GM10248 (cell line): ENCODE measurements at regions not wholly inside any gene's neighbourhood (a gene's known extent, or its start where the extent isn't known, plus 50 kb on each side); places are given as distances from the start of the nearest gene placed in this dataset.

ENCODE experiments used
- CTCF ChIA-PET: fragments of 300-600 bp; sonication (Branson Sonifier 250); formaldehyde crosslinking; extraction: SDS; loops from one replicate; lab custom pipeline; 2021; ENCODE audit warnings: antibody characterized with exemption; lab: Yijun Ruan, JAX
- POLR2A ChIA-PET: fragments of 350-650 bp; sonication (Branson Sonifier 250); formaldehyde crosslinking; extraction: SDS; loops from one replicate; lab custom pipeline; 2020; ENCODE audit warnings: antibody characterized with exemption; lab: Yijun Ruan, JAX
- DNase-seq: peaks from one replicate; pipeline ENCODE4 v3.0.0; 2012; ENCODE audit errors: extremely low spot score
- CTCF ChIP-seq: IDR thresholded peaks from 2 replicates; pipeline ENCODE4 v1.5.1; 2012; ENCODE audit warnings: mild to moderate bottlenecking, low read depth; ENCODE audit errors: extremely low read depth, missing control alignments, control extremely low read depth

- TF ChIP-seq CTCF, result no peak
- ChIA-PET CTCF (no interaction called here), POLR2A (no interaction called here)
- no peak for DNase-seq
Measured at GRCh38 chr22:48031589-48031988, 1269.1 kb downstream of the TBC1D22A start.

GRCh38 chr22:48025096-48025495 is 1262.6 kb downstream of the TBC1D22A start:
- TF ChIP-seq CTCF, result no peak
- CTCF ChIA-PET, result no interaction called here
- POLR2A ChIA-PET, result no interaction called here
- no peak for DNase-seq

- no peak for TF ChIP-seq CTCF
- ChIA-PET POLR2A (no interaction called here), CTCF (no interaction called here)
- no peak for DNase-seq
Measured at GRCh38 chr22:48021991-48022401, 1259.5 kb downstream of the TBC1D22A start.

GRCh38 chr22:48018346-48018745 is 1255.9 kb downstream of the TBC1D22A start:
- ChIA-PET POLR2A (no interaction called here), CTCF (no interaction called here)
- DNase-seq, result no peak
- no peak for TF ChIP-seq CTCF

GRCh38 chr22:48015701-48016100 is 1253.3 kb downstream of the TBC1D22A start:
- no peak for TF ChIP-seq CTCF
- POLR2A ChIA-PET, result no interaction called here
- no peak for DNase-seq
- CTCF ChIA-PET, result no interaction called here

- ChIA-PET CTCF (interaction anchor here (1.0 kb wide), 1 partner anchor 12 kb away, joined by 3 read pairs; no protein-coding TSS in a partner anchor), POLR2A (no interaction called here)
- no peak for DNase-seq
- TF ChIP-seq CTCF, result no peak
Measured at GRCh38 chr22:48004936-48005335, 1242.5 kb downstream of the TBC1D22A start.

GRCh38 chr22:48004038-48004437 is 1241.6 kb downstream of the TBC1D22A start:
- no peak for DNase-seq
- no peak for TF ChIP-seq CTCF
- POLR2A ChIA-PET, result no interaction called here
- CTCF ChIA-PET, result no interaction called here
